ENCODE measurements at regions not wholly inside any gene's neighbourhood (a gene's known extent, or its start where the extent isn't known, plus 50 kb on each side); places are given as distances from the start of the nearest gene placed in this dataset.

DNA sequence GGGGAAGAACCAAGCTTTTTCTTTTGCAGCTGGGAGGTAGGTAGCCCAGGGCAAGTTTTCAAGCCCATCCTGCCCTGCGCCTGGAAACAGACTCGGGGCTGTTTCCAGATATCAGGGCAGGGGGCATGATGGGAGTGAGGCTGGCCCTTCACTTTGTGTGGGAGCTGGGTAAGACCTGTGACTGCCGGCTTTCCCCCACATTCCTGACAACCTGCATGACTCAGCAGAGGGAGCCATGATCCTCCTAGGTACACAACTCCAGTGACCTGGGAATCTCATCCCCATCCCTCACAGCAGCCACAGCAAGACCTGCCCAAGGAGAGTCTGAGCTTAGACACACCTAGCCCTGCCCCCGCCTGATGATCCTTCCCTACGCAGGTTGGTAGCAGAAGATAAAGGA is 280.8 kb downstream of the SOX4 start:
- TF ChIP-seq RAD21 (IDR thresholded peaks at IDR 0.05; ENCODE audit: low read depth) (no peak), USF1 (IDR thresholded peaks at IDR 0.05) (no peak), TCF12 (IDR thresholded peaks at IDR 0.05; ENCODE audit: low read depth) (no peak), MAX (IDR thresholded peaks at IDR 0.05) (no peak), CREB1 (IDR thresholded peaks at IDR 0.05; ENCODE audit: low read depth) (no peak), ZBTB7A (IDR thresholded peaks at IDR 0.05; ENCODE audit: low read depth) (no peak), YY1 (IDR thresholded peaks at IDR 0.05; ENCODE audit: low read depth) (no peak), NFIC (IDR thresholded peaks at IDR 0.05) (no peak), TAF1 (IDR thresholded peaks at IDR 0.05; ENCODE audit: low read depth) (no peak), EGR1 (IDR thresholded peaks at IDR 0.05) (no peak), TEAD4 (IDR thresholded peaks at IDR 0.05) (no peak), EP300 (IDR thresholded peaks at IDR 0.05; ENCODE audit: borderline replicate concordance) (no peak), CEBPB (IDR thresholded peaks at IDR 0.05) (no peak), FOXM1 (IDR thresholded peaks at IDR 0.05; ENCODE audit: borderline replicate concordance, low read depth) (no peak)
- TF ChIP-seq, protein P1, sequence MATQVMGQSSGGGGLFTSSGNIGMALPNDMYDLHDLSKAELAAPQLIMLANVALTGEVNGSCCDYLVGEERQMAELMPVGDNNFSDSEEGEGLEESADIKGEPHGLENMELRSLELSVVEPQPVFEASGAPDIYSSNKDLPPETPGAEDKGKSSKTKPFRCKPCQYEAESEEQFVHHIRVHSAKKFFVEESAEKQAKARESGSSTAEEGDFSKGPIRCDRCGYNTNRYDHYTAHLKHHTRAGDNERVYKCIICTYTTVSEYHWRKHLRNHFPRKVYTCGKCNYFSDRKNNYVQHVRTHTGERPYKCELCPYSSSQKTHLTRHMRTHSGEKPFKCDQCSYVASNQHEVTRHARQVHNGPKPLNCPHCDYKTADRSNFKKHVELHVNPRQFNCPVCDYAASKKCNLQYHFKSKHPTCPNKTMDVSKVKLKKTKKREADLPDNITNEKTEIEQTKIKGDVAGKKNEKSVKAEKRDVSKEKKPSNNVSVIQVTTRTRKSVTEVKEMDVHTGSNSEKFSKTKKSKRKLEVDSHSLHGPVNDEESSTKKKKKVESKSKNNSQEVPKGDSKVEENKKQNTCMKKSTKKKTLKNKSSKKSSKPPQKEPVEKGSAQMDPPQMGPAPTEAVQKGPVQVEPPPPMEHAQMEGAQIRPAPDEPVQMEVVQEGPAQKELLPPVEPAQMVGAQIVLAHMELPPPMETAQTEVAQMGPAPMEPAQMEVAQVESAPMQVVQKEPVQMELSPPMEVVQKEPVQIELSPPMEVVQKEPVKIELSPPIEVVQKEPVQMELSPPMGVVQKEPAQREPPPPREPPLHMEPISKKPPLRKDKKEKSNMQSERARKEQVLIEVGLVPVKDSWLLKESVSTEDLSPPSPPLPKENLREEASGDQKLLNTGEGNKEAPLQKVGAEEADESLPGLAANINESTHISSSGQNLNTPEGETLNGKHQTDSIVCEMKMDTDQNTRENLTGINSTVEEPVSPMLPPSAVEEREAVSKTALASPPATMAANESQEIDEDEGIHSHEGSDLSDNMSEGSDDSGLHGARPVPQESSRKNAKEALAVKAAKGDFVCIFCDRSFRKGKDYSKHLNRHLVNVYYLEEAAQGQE (IDR thresholded peaks at IDR 0.05; ENCODE audit: low read depth), result no peak

GRCh38 chr6:21881969-21882465 is 288.5 kb downstream of the SOX4 start:
- TF ChIP-seq TEAD4 (IDR thresholded peaks at IDR 0.05) (no peak), CREB1 (IDR thresholded peaks at IDR 0.05; ENCODE audit: low read depth) (no peak), ZBTB7A (IDR thresholded peaks at IDR 0.05; ENCODE audit: low read depth) (no peak), EP300 (IDR thresholded peaks at IDR 0.05; ENCODE audit: borderline replicate concordance) (no peak), CEBPB (IDR thresholded peaks at IDR 0.05) (no peak), TCF12 (IDR thresholded peaks at IDR 0.05; ENCODE audit: low read depth) (no peak), USF1 (IDR thresholded peaks at IDR 0.05) (no peak), YY1 (IDR thresholded peaks at IDR 0.05; ENCODE audit: low read depth) (no peak), NFIC (IDR thresholded peaks at IDR 0.05) (no peak), FOXM1 (IDR thresholded peaks at IDR 0.05; ENCODE audit: borderline replicate concordance, low read depth) (no peak), TAF1 (IDR thresholded peaks at IDR 0.05; ENCODE audit: low read depth) (no peak), EGR1 (IDR thresholded peaks at IDR 0.05) (no peak), RAD21 (IDR thresholded peaks at IDR 0.05; ENCODE audit: low read depth) (no peak)
- TF ChIP-seq, protein P1 (IDR thresholded peaks at IDR 0.05; ENCODE audit: low read depth), result no peak

GRCh38 chr6:21883595-21884328 is 290.2 kb downstream of the SOX4 start:
- no peak for TF ChIP-seq EGR1 (IDR thresholded peaks at IDR 0.05)
- no peak for TF ChIP-seq YY1 (IDR thresholded peaks at IDR 0.05; ENCODE audit: low read depth)
- no peak for TF ChIP-seq USF1 (IDR thresholded peaks at IDR 0.05)
- TF ChIP-seq CEBPB (IDR thresholded peaks at IDR 0.05), result no peak
- TF ChIP-seq TAF1 (IDR thresholded peaks at IDR 0.05; ENCODE audit: low read depth), result no peak
- TF ChIP-seq CREB1 (IDR thresholded peaks at IDR 0.05; ENCODE audit: low read depth), result no peak
- no peak for TF ChIP-seq ZBTB7A (IDR thresholded peaks at IDR 0.05; ENCODE audit: low read depth)
- TF ChIP-seq EP300 (IDR thresholded peaks at IDR 0.05; ENCODE audit: borderline replicate concordance), result no peak
- no peak for TF ChIP-seq TCF12 (IDR thresholded peaks at IDR 0.05; ENCODE audit: low read depth)
- no peak for TF ChIP-seq MAX (IDR thresholded peaks at IDR 0.05)
- TF ChIP-seq FOXM1 (IDR thresholded peaks at IDR 0.05; ENCODE audit: borderline replicate concordance, low read depth), result no peak
- no peak for TF ChIP-seq RAD21 (IDR thresholded peaks at IDR 0.05; ENCODE audit: low read depth)
- no peak for TF ChIP-seq TEAD4 (IDR thresholded peaks at IDR 0.05)
- no peak for TF ChIP-seq NFIC (IDR thresholded peaks at IDR 0.05)
- TF ChIP-seq, protein P1 (IDR thresholded peaks at IDR 0.05; ENCODE audit: low read depth), result no peak
